ENCODE measurements at regions not wholly inside any gene's neighbourhood (a gene's known extent, or its start where the extent isn't known, plus 50 kb on each side); places are given as distances from the start of the nearest gene placed in this dataset.
A peak's percentile ranks its signal among the peaks of the same experiment; 100 is the strongest.

DNA sequence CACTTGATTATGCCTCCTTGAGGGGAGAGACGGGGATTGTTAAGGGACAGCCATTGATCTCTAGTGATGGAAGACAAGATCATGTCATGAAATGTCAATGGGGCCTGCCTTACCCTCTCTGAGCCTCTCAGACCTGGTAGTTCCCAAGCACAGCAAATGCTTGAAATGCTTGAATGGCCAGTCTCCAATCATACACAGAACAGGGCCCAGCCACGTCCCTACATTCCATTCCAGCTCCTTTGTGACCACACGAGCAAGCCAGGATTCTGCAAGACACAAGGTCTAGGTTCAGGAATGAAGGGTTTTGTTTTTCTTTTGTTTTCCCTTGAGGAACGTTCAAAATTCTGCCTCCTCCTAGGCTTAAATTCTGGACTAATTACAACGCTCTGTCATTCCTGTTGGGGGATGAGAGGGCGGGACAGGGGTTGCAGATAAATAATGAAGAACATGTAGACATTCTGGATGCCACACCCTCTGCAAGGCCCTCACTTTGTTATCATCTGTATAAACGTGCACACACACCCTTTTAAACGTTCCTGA is 98.1 kb upstream of the YPEL5 start:
- DNase-seq (ENCODE audit: low read depth in 2 of 2), result no peak

- no peak for DNase-seq (ENCODE audit: low read depth in 2 of 2)
Measured at GRCh38 chr2:30055548-30055947, 91.3 kb upstream of the YPEL5 start.

DNA sequence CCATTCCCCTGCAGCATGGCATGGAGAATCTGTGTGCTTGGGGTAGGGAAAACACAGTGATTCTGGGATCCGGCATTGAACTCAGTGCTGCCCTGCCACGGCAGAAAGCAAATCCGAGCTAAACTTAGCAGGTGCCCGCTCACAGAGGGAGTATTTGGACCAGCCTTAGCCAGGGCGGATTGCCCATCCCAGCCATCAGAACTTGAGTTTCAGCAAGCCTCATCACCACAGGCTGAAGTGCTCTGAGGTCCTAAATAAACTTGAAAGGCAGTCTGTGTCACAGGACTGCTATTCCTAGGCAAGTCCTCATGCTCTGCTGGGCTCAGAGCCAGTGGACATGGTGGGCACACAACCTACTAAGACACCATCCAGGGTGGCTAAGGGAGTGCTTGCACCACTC is 86.2 kb upstream of the YPEL5 start:
- no peak for DNase-seq (ENCODE audit: low read depth in 2 of 2)

- no peak for DNase-seq (ENCODE audit: low read depth in 2 of 2)
Measured at GRCh38 chr2:30068067-30068466, 78.7 kb upstream of the YPEL5 start.

GRCh38 chr2:30072250-30072842 is 74.5 kb upstream of the YPEL5 start:
- peak; percentile 34 to 45 for DNase-seq (ENCODE audit: low read depth in 2 of 2)

DNA sequence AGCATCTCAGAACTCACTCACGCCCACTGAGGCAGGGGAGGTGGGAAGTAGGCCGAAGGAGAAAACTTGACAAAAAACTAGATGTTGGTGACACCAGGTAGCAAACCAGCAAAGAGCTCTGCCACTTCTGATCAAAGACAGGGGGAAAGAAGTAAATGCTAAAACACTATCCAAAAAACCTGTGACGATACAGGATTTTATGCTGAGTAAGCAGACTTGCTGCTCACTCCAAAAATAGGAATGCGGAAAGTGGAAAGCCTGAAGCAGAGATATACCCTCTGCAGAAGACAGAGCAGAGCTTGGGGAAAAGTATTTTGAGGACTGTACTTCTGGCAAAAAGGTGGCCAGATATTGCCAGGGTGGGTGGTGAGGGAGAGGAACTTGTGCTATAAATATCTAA is 73.3 kb upstream of the YPEL5 start:
- DNase-seq (ENCODE audit: low read depth in 2 of 2), result no peak

- no peak for DNase-seq (ENCODE audit: low read depth in 2 of 2)
Measured at GRCh38 chr2:30074023-30074422, 72.8 kb upstream of the YPEL5 start.

- no peak for DNase-seq (ENCODE audit: low read depth in 2 of 2)
Measured at GRCh38 chr2:30078521-30078920, 68.3 kb upstream of the YPEL5 start.

- DNase-seq (ENCODE audit: low read depth in 2 of 2), result no peak
Measured at GRCh38 chr2:30084915-30085314, 61.9 kb upstream of the YPEL5 start.

DNA sequence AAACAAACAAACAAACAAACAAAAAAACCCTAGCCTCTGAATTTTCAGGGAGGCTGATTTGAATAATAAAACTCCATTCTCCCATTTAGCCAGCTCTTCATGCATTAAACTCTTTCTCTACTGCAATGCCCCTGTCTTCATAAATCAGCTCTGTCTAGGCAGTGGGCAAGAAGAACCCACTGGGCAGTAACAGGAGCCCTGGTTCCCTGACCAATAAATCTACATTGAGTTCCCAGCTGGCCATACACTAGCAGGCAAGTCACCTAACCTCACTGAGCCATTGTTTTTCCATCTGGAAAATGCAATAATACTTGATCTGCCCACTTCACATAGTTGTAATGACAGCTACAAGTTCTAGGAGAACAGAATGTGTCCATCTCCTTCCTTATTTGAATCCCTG is 57.6 kb upstream of the YPEL5 start:
- no peak for DNase-seq (ENCODE audit: low read depth in 2 of 2)

- DNase-seq (ENCODE audit: low read depth in 2 of 2), result no peak
Measured at GRCh38 chr2:30095402-30095801, 51.4 kb upstream of the YPEL5 start.

- DNase-seq (ENCODE audit: low read depth in 2 of 2), result no peak
Measured at GRCh38 chr2:30096451-30096850, 50.4 kb upstream of the YPEL5 start.

Data from activated CD4-positive, alpha-beta T cell treated with anti-CD3 and anti-CD28 coated beads for 24 hours (primary cell).